ENCODE measurements at regions not wholly inside any gene's neighbourhood (a gene's known extent, or its start where the extent isn't known, plus 50 kb on each side); places are given as distances from the start of the nearest gene placed in this dataset.

DNA sequence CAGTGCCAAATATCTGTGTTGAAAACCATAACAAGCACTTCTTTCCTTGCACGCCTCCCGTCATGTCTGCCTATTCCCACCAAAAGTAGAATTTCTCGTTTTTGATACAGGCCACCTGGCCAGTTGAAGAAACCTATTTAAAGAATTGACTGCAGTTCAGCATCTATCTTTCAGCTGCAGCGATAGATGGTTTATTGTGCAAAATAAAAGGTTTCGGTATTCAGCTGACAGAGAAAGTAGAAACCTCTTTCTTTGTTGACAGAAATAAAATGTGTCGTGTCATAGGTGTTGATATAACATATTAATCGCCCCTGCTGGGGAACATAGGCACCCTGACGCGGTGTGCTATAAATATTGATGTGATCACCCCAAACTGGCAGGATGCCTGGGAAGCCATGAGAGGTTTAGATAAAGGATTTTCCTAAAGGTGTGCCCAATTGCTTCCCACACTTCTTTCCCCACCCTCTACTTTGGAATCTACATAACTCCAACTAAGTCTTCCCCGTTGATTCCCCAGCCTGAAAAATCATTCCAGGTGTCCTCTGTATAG, 570.4 kb downstream of the CCDC85A start:
- TF ChIP-seq ESRRG (CRISPR knock-in tag; IDR thresholded peaks at IDR 0.05) = no peak
- no peak for TF ChIP-seq BACH2 (CRISPR knock-in tag; IDR thresholded peaks at IDR 0.05; ENCODE audit: borderline replicate concordance)
- ATAC-seq = no peak

DNA sequence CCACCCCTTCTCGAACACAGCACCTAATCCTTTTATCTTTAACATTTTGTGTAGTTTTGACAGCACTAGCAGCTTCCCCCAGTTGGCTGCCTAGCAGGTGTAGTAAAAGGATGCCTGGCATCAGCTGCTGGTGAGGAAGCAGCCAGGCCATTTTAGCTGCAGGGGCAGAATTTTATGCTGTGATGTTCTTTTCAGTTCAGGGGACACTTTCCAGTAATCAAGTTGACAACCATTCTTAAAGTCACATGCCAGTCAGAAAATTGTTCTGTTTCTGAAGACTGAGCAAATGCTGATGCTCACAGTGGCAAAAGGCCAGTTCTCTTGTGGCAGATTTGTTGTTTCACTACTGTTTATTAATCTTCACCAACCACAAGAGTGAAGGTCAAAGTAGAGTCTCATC, 570.8 kb downstream of the CCDC85A start:
- TF ChIP-seq TCF4 (CRISPR knock-in tag; IDR thresholded peaks at IDR 0.05; ENCODE audit: borderline replicate concordance) = no peak
- TF ChIP-seq OSR1 (CRISPR knock-in tag; IDR thresholded peaks at IDR 0.05) = no peak
- TF ChIP-seq CSDC2 (CRISPR knock-in tag; IDR thresholded peaks at IDR 0.05) = no peak

GRCh38 chr2:56757884-56758545, 574.2 kb downstream of the CCDC85A start:
- no peak for ATAC-seq
- no peak for TF ChIP-seq PATZ1 (CRISPR knock-in tag; IDR thresholded peaks at IDR 0.05; ENCODE audit: borderline replicate concordance)
- TF ChIP-seq, protein P1, sequence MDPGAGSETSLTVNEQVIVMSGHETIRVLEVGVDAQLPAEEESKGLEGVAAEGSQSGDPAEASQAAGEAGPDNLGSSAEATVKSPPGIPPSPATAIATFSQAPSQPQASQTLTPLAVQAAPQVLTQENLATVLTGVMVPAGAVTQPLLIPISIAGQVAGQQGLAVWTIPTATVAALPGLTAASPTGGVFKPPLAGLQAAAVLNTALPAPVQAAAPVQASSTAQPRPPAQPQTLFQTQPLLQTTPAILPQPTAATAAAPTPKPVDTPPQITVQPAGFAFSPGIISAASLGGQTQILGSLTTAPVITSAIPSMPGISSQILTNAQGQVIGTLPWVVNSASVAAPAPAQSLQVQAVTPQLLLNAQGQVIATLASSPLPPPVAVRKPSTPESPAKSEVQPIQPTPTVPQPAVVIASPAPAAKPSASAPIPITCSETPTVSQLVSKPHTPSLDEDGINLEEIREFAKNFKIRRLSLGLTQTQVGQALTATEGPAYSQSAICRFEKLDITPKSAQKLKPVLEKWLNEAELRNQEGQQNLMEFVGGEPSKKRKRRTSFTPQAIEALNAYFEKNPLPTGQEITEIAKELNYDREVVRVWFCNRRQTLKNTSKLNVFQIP (CRISPR knock-in tag; IDR thresholded peaks at IDR 0.05; ENCODE audit: borderline replicate concordance, low read depth) = no peak
- no peak for TF ChIP-seq RARB (CRISPR knock-in tag; IDR thresholded peaks at IDR 0.05)
- TF ChIP-seq BACH2 (CRISPR knock-in tag; IDR thresholded peaks at IDR 0.05; ENCODE audit: borderline replicate concordance) = no peak
- no peak for TF ChIP-seq CREB5 (CRISPR knock-in tag; IDR thresholded peaks at IDR 0.05; ENCODE audit: low read depth)
- no peak for TF ChIP-seq ZC3H10 (CRISPR knock-in tag; IDR thresholded peaks at IDR 0.05)
- no peak for TF ChIP-seq ZNF70 (CRISPR knock-in tag; IDR thresholded peaks at IDR 0.05)
- no peak for TF ChIP-seq CSDC2 (CRISPR knock-in tag; IDR thresholded peaks at IDR 0.05)
- no peak for TF ChIP-seq ARNTL (CRISPR knock-in tag; IDR thresholded peaks at IDR 0.05; ENCODE audit: borderline replicate concordance, low read depth)
- TF ChIP-seq ZFP3 (CRISPR knock-in tag; IDR thresholded peaks at IDR 0.05) = no peak
- no peak for TF ChIP-seq ESRRG (CRISPR knock-in tag; IDR thresholded peaks at IDR 0.05)
- no peak for TF ChIP-seq SNAI2 (CRISPR knock-in tag; IDR thresholded peaks at IDR 0.05)
- TF ChIP-seq ZNF565 (CRISPR knock-in tag; conservative IDR thresholded peaks at IDR 0.05; ENCODE audit: low read depth) = no peak
- TF ChIP-seq, protein P2, sequence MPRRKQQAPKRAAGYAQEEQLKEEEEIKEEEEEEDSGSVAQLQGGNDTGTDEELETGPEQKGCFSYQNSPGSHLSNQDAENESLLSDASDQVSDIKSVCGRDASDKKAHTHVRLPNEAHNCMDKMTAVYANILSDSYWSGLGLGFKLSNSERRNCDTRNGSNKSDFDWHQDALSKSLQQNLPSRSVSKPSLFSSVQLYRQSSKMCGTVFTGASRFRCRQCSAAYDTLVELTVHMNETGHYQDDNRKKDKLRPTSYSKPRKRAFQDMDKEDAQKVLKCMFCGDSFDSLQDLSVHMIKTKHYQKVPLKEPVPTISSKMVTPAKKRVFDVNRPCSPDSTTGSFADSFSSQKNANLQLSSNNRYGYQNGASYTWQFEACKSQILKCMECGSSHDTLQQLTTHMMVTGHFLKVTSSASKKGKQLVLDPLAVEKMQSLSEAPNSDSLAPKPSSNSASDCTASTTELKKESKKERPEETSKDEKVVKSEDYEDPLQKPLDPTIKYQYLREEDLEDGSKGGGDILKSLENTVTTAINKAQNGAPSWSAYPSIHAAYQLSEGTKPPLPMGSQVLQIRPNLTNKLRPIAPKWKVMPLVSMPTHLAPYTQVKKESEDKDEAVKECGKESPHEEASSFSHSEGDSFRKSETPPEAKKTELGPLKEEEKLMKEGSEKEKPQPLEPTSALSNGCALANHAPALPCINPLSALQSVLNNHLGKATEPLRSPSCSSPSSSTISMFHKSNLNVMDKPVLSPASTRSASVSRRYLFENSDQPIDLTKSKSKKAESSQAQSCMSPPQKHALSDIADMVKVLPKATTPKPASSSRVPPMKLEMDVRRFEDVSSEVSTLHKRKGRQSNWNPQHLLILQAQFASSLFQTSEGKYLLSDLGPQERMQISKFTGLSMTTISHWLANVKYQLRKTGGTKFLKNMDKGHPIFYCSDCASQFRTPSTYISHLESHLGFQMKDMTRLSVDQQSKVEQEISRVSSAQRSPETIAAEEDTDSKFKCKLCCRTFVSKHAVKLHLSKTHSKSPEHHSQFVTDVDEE (CRISPR knock-in tag; IDR thresholded peaks at IDR 0.05) = no peak
- TF ChIP-seq PPARA (CRISPR knock-in tag; IDR thresholded peaks at IDR 0.05; ENCODE audit: borderline replicate concordance) = no peak
- TF ChIP-seq ISL1 (CRISPR knock-in tag; IDR thresholded peaks at IDR 0.05) = no peak
- TF ChIP-seq ZNF8 (CRISPR knock-in tag; IDR thresholded peaks at IDR 0.05) = no peak

More for the DNA sequence above, 570.8 kb downstream of the CCDC85A start:
- ATAC-seq = no peak

DNA sequence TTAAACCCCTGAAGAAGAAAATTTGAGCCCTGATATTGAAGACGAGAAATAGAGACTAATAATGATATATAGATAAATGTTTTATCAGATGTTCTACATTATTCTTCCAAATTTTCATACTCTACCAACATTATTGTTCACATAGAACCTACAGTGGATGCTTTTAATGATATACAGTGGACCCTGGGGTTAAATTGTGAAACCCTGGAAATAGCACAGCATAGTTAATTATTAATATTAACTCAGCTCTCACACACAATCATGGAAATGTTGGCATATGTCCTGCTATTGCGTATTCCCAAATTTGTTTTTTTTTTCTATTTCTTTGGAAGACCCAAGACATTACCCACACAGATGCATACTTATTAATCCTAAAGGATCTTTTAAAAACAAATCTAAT, 579.9 kb downstream of the CCDC85A start:
- no peak for ATAC-seq
- TF ChIP-seq TOX (CRISPR knock-in tag; IDR thresholded peaks at IDR 0.05; ENCODE audit: borderline replicate concordance) = no peak
- TF ChIP-seq RARB (CRISPR knock-in tag; IDR thresholded peaks at IDR 0.05) = no peak
- no peak for TF ChIP-seq TCF4 (CRISPR knock-in tag; IDR thresholded peaks at IDR 0.05; ENCODE audit: borderline replicate concordance)
- TF ChIP-seq GLIS3 (CRISPR knock-in tag; IDR thresholded peaks at IDR 0.05) = no peak
- no peak for TF ChIP-seq ZFP30 (CRISPR knock-in tag; IDR thresholded peaks at IDR 0.05)
- no peak for TF ChIP-seq CSDC2 (CRISPR knock-in tag; IDR thresholded peaks at IDR 0.05)
- TF ChIP-seq CSRNP3 (CRISPR knock-in tag; IDR thresholded peaks at IDR 0.05) = no peak
- no peak for TF ChIP-seq CREB5 (CRISPR knock-in tag; IDR thresholded peaks at IDR 0.05; ENCODE audit: low read depth)
- TF ChIP-seq PPARA (CRISPR knock-in tag; IDR thresholded peaks at IDR 0.05; ENCODE audit: borderline replicate concordance) = no peak
- no peak for TF ChIP-seq ARNTL (CRISPR knock-in tag; IDR thresholded peaks at IDR 0.05; ENCODE audit: borderline replicate concordance, low read depth)
- no peak for TF ChIP-seq ZFP3 (CRISPR knock-in tag; IDR thresholded peaks at IDR 0.05)
- TF ChIP-seq SNAI2 (CRISPR knock-in tag; IDR thresholded peaks at IDR 0.05) = no peak
- no peak for TF ChIP-seq BACH2 (CRISPR knock-in tag; IDR thresholded peaks at IDR 0.05; ENCODE audit: borderline replicate concordance)

Measured in SK-N-SH treated with all-trans-retinoic acid at 6 μM for 48 hours (cell line).